IMR-90 (cell line): ENCODE measurements at regions not wholly inside any gene's neighbourhood (a gene's known extent, or its start where the extent isn't known, plus 50 kb on each side); places are given as distances from the start of the nearest gene placed in this dataset.

Source experiments
- ATAC-seq: fragments of 200-7000 bp; cut with Tn5 transposase; 2 replicates; pipeline ENCODE4 v1.9.1; 2020; ENCODE audit warnings: low read depth, mild to moderate bottlenecking, moderate library complexity
- BruUV-seq: library from RNA; stranded (reverse); fragments of 400-500 nt; replicated peaks from 2 replicates; lab custom pipeline; 2021; lab: Mats Ljungman, UMichigan
- CTCF ChIA-PET: fragments of 300-600 bp; formaldehyde crosslinking; extraction: SDS; loops from one replicate; lab custom pipeline; 2021; ENCODE audit warnings: antibody characterized with exemption; lab: Yijun Ruan, JAX
- POLR2A ChIA-PET: fragments of 300-600 bp; sonication (Branson Sonifier 250); formaldehyde crosslinking; loops from one replicate; lab custom pipeline; 2022; ENCODE audit warnings: antibody characterized with exemption; ENCODE audit not compliant: unreplicated experiment; lab: Charles Lee
- DNase-seq: peaks from one replicate; pipeline ENCODE4 v3.0.0; 2013
- H2AFZ ChIP-seq: replicated peaks from 2 replicates; pipeline ENCODE3; 2013; ENCODE audit warnings: low read length, mild to moderate bottlenecking; ENCODE audit not compliant: poor library complexity
- H2AK5ac ChIP-seq: 2 replicates; pipeline ENCODE4 v1.6.1; 2013; ENCODE audit warnings: low read depth, low read length, inconsistent platforms
- H2AK9ac ChIP-seq: replicated peaks from 2 replicates; pipeline ENCODE3; 2013; ENCODE audit warnings: mild to moderate bottlenecking, low read depth, low read length, moderate library complexity; ENCODE audit not compliant: poor library complexity
- H2BK120ac ChIP-seq: 2 replicates; pipeline ENCODE4 v1.6.1; 2013; ENCODE audit warnings: low read depth, low read length, inconsistent platforms
- H2BK15ac ChIP-seq: 3 replicates; pipeline ENCODE4 v1.6.1; 2013; ENCODE audit warnings: low read depth, low read length, inconsistent platforms
- H2BK20ac ChIP-seq: 2 replicates; pipeline ENCODE4 v1.6.1; 2013; ENCODE audit warnings: low read depth, mild to moderate bottlenecking, inconsistent platforms, low read length, moderate library complexity
- H2BK5ac ChIP-seq: 2 replicates; pipeline ENCODE4 v1.6.1; 2013; ENCODE audit warnings: mild to moderate bottlenecking, low read depth, low read length, inconsistent platforms; ENCODE audit not compliant: poor library complexity, severe bottlenecking
- H3K14ac ChIP-seq: replicated peaks from 2 replicates; pipeline ENCODE4 v1.6.1; 2013; ENCODE audit warnings: low read depth, low read length, inconsistent platforms
- H3K18ac ChIP-seq: 2 replicates; pipeline ENCODE4 v1.6.1; 2013; ENCODE audit warnings: low read depth, low read length, control low read depth
- H3K23ac ChIP-seq: 2 replicates; pipeline ENCODE4 v1.6.1; 2013; ENCODE audit warnings: low read depth, low read length, inconsistent platforms
- H3K27ac ChIP-seq: 2 replicates; pipeline ENCODE4 v1.5.1; 2013; ENCODE audit warnings: mild to moderate bottlenecking, control low read depth, low read length; ENCODE audit not compliant: insufficient read depth
- H3K27me3 ChIP-seq: 2 replicates; pipeline ENCODE4 v1.6.1; 2013; ENCODE audit warnings: low read length; ENCODE audit not compliant: control insufficient read depth, insufficient read depth
- H3K36me3 ChIP-seq: 2 replicates; pipeline ENCODE4 v1.6.1; 2013; ENCODE audit warnings: low read length, mixed read lengths; ENCODE audit not compliant: control insufficient read depth, insufficient read depth
- H3K4ac ChIP-seq: 2 replicates; pipeline ENCODE4 v1.6.1; 2013; ENCODE audit warnings: low read depth, low read length, inconsistent platforms
- H3K4me1 ChIP-seq: 2 replicates; pipeline ENCODE4 v1.6.1; 2013; ENCODE audit warnings: low read length, mixed read lengths; ENCODE audit not compliant: control insufficient read depth, insufficient read depth
- H3K4me2 ChIP-seq: 2 replicates; pipeline ENCODE4 v1.6.1; 2013; ENCODE audit warnings: low read depth, mild to moderate bottlenecking, control low read depth, low read length, moderate library complexity
- H3K4me3 ChIP-seq: 2 replicates; pipeline ENCODE4 v1.5.1; 2013; ENCODE audit warnings: low read depth, mild to moderate bottlenecking, control low read depth, low read length, moderate library complexity; ENCODE audit not compliant: insufficient read depth
- H3K56ac ChIP-seq: 2 replicates; pipeline ENCODE4 v1.6.1; 2013; ENCODE audit warnings: low read length, inconsistent platforms; ENCODE audit not compliant: insufficient read depth; ENCODE audit errors: extremely low read depth
- H3K79me1 ChIP-seq, 2 experiments: 2 replicates each; pipeline ENCODE4 v1.6.1; 2013; ENCODE audit warnings: low read length in 2 of 2, inconsistent platforms in 1 of 2, low read depth in 1 of 2
- H3K9ac ChIP-seq: 2 replicates; pipeline ENCODE4 v1.6.1; 2013; ENCODE audit warnings: low read depth, low read length, control low read depth
- H3K9me1 ChIP-seq: 2 replicates; pipeline ENCODE4 v1.6.1; 2013; ENCODE audit warnings: low read length, inconsistent platforms; ENCODE audit not compliant: insufficient read depth
- H3K9me3 ChIP-seq: 2 replicates; pipeline ENCODE4 v1.6.1; 2013; ENCODE audit warnings: low read length; ENCODE audit not compliant: control insufficient read depth, insufficient read depth
- H4K20me1 ChIP-seq: 2 replicates; pipeline ENCODE4 v1.6.1; 2013; ENCODE audit warnings: low read length, inconsistent platforms; ENCODE audit not compliant: insufficient read depth
- H4K5ac ChIP-seq: 2 replicates; pipeline ENCODE4 v1.6.1; 2013; ENCODE audit warnings: mild to moderate bottlenecking, low read depth, low read length, control low read depth
- H4K8ac ChIP-seq, 2 experiments: 2 replicates each; pipeline ENCODE4 v1.6.1; 2013; ENCODE audit warnings: low read depth in 2 of 2, low read length in 2 of 2, control low read depth in 1 of 2, inconsistent platforms in 1 of 2
- H4K91ac ChIP-seq: 2 replicates; pipeline ENCODE4 v1.6.1; 2013; ENCODE audit warnings: low read depth, low read length, inconsistent platforms; ENCODE audit not compliant: insufficient read depth
- BHLHE40 ChIP-seq: fragments of 150-350 bp; IDR thresholded peaks from 2 replicates; pipeline ENCODE4 v1.6.1; 2016; ENCODE audit warnings: mild to moderate bottlenecking, low read depth, low read length
- CEBPB ChIP-seq: IDR thresholded peaks from 2 replicates; pipeline ENCODE4 v1.6.1; 2012; ENCODE audit warnings: low read depth, low read length, improper control_type of control experiment
- CHD1 ChIP-seq: IDR thresholded peaks from 2 replicates; pipeline ENCODE4 v1.6.1; 2012; ENCODE audit warnings: low read depth, low read length, improper control_type of control experiment
- CTCF ChIP-seq: conservative IDR thresholded peaks from 2 replicates; pipeline ENCODE4 v1.5.1; 2012; ENCODE audit warnings: mild to moderate bottlenecking, low read depth, low read length, improper control_type of control experiment
- ELK1 ChIP-seq: fragments of 150-350 bp; IDR thresholded peaks from 2 replicates; pipeline ENCODE4 v1.6.1; 2016; ENCODE audit warnings: low read depth, mild to moderate bottlenecking, low read length, moderate library complexity, borderline replicate concordance
- FOS ChIP-seq: fragments of 150-350 bp; IDR thresholded peaks from 2 replicates; pipeline ENCODE4 v1.6.1; 2016; ENCODE audit warnings: low read depth, low read length
- MAFK ChIP-seq: IDR thresholded peaks from 2 replicates; pipeline ENCODE4 v1.6.1; 2012; ENCODE audit warnings: low read depth, low read length, improper control_type of control experiment
- MAZ ChIP-seq: IDR thresholded peaks from 2 replicates; pipeline ENCODE4 v1.6.1; 2012; ENCODE audit warnings: low read depth, mild to moderate bottlenecking, low read length, improper control_type of control experiment, moderate library complexity, borderline replicate concordance
- MXI1 ChIP-seq: IDR thresholded peaks from 2 replicates; pipeline ENCODE4 v1.6.1; 2012; ENCODE audit warnings: low read depth, mild to moderate bottlenecking, low read length, moderate library complexity, borderline replicate concordance
- NFE2L2 ChIP-seq: fragments of 150-350 bp; IDR thresholded peaks from 2 replicates; pipeline ENCODE4 v1.6.1; 2016; ENCODE audit warnings: low read depth, mild to moderate bottlenecking, low read length
- POLR2A ChIP-seq: IDR thresholded peaks from 2 replicates; pipeline ENCODE4 v1.6.1; 2012; ENCODE audit warnings: mild to moderate bottlenecking, low read depth, low read length
- RAD21 ChIP-seq: IDR thresholded peaks from 2 replicates; pipeline ENCODE4 v1.6.1; 2012; ENCODE audit warnings: low read length, improper control_type of control experiment
- RCOR1 ChIP-seq: IDR thresholded peaks from 2 replicates; pipeline ENCODE4 v1.6.1; 2012; ENCODE audit warnings: mild to moderate bottlenecking, low read length, improper control_type of control experiment; ENCODE audit not compliant: insufficient replicate concordance
- RFX5 ChIP-seq: IDR thresholded peaks from 2 replicates; pipeline ENCODE4 v1.8.0; 2012; ENCODE audit warnings: low read depth, mild to moderate bottlenecking, low read length, moderate library complexity
- SMC3 ChIP-seq: fragments of 150-350 bp; IDR thresholded peaks from 2 replicates; pipeline ENCODE4 v1.6.1; 2016; ENCODE audit warnings: low read depth, mild to moderate bottlenecking, antibody characterized with exemption, low read length, moderate library complexity
- USF2 ChIP-seq: fragments of 150-350 bp; IDR thresholded peaks from 2 replicates; pipeline ENCODE4 v1.6.1; 2017; ENCODE audit warnings: mild to moderate bottlenecking, antibody characterized with exemption, low read length, low read depth
- WGBS, 2 experiments: methylation state at CpG; one replicate each; pipeline versions ENCODE4 v1.1.5 to v1.1.7; 2013; ENCODE audit warnings: missing lambda C conversion rate in 2 of 2; ENCODE audit not compliant: insufficient read length in 1 of 2; ENCODE audit errors: extremely low coverage in 2 of 2; 5-methylcytosine and 5-hydroxymethylcytosine counted together
- dilution Hi-C: fragments of 300-500 bp; cut with HindIII; formaldehyde crosslinking; loops from one replicate; pipeline ENCODE4 v1.14.3; 2018; ENCODE audit warnings: low sequenced_read_pairs; ENCODE audit not compliant: unreplicated experiment
- in situ Hi-C: fragments of 300-500 bp; cut with MboI; formaldehyde crosslinking; loops from 3 replicates; pipeline ENCODE4 v1.14.3; 2019; ENCODE audit warnings: low sequenced_read_pairs, inconsistent platforms, mixed read lengths
- intact Hi-C: fragments of 100-400 bp; cut with micrococcal nuclease; formaldehyde crosslinking; loops from 2 replicates; pipeline ENCODE4 v1.10.0; 2022

GRCh38 chr2:236922061-236922460 lies 163.6 kb upstream of the COPS8 start:
- H4K91ac ChIP-seq = no peak overlapping the region
- ChIA-PET POLR2A (no interaction called here), CTCF (no interaction called here)
- no peak overlapping the region for H2BK5ac ChIP-seq
- no peak overlapping the region for H3K4ac ChIP-seq
- no peak overlapping the region for H3K14ac ChIP-seq
- BruUV-seq = no TSS peak
- H3K18ac ChIP-seq = no peak overlapping the region
- no peak overlapping the region for H2AK9ac ChIP-seq
- no peak overlapping the region for H3K9ac ChIP-seq
- no peaks in the 10 kb centered on the region for H3K9me1 ChIP-seq
- intact Hi-C loops (no loop called here), dilution Hi-C loops (no loop called here), in situ Hi-C loops (no loop called here)
- no peak overlapping the region for H2BK120ac ChIP-seq
- H3K23ac ChIP-seq = no peak overlapping the region
- peaks cover 5% of the 10 kb centered on the region for H3K27me3 ChIP-seq
- H3K4me2 ChIP-seq = no peak overlapping the region
- H3K4me1 ChIP-seq = no peaks in the 10 kb centered on the region
- no peaks in the 10 kb centered on the region for H4K20me1 ChIP-seq
- no peak overlapping the region for H2BK15ac ChIP-seq
- no peak for TF ChIP-seq BHLHE40
- TF ChIP-seq MAZ = no peak
- TF ChIP-seq SMC3 = no peak
- TF ChIP-seq RCOR1 = no peak
- no peak for TF ChIP-seq RFX5
- no peak for TF ChIP-seq ELK1
- TF ChIP-seq MXI1 = no peak
- no peak for TF ChIP-seq CTCF
- TF ChIP-seq USF2 = no peak
- no peak for TF ChIP-seq FOS
- no peak for TF ChIP-seq RAD21
- no peak for TF ChIP-seq NFE2L2
- TF ChIP-seq MAFK = no peak
- TF ChIP-seq CHD1 = no peak
- no peak for TF ChIP-seq CEBPB
- no peak for TF ChIP-seq POLR2A
- no peak overlapping the region for H2BK20ac ChIP-seq
- no peaks in the 10 kb centered on the region for H3K36me3 ChIP-seq
- no peaks in the 10 kb centered on the region for H3K79me1 ChIP-seq
- no peak overlapping the region for H3K4me3 ChIP-seq
- no peak for ATAC-seq
- no peak overlapping the region for H4K5ac ChIP-seq
- no peak overlapping the region for H3K56ac ChIP-seq
- H3K9me3 ChIP-seq = no peaks in the 10 kb centered on the region
- no peak for DNase-seq
- H2AK5ac ChIP-seq = no peak overlapping the region
- no peak overlapping the region for H2AFZ ChIP-seq
- no peak overlapping the region for H3K27ac ChIP-seq
- no peak overlapping the region for H4K8ac ChIP-seq
- no CpG with 5 or more reads among the region's 7 CpGs for WGBS, 2 experiments
